HEK293 (cell line): ENCODE measurements at regions not wholly inside any gene's neighbourhood (a gene's known extent, or its start where the extent isn't known, plus 50 kb on each side); places are given as distances from the start of the nearest gene placed in this dataset.

ENCODE experiments used
- CTCF ChIA-PET: fragments of 350-600 bp; formaldehyde crosslinking; extraction: SDS; loops from one replicate; lab custom pipeline; 2021; ENCODE audit warnings: antibody characterized with exemption; lab: Yijun Ruan, JAX
- POLR2A ChIA-PET: fragments of 300-600 bp; formaldehyde crosslinking; extraction: SDS; loops from one replicate; lab custom pipeline; 2020; ENCODE audit warnings: antibody characterized with exemption, inconsistent platforms; lab: Yijun Ruan, JAX
- H3K27ac ChIP-seq: fragments of 200-500 bp; sonication (Bioruptor generic); 2 replicates; pipeline ENCODE4 v1.5.1; 2014; ENCODE audit warnings: low read depth, low read length, control low read depth, inconsistent platforms; ENCODE audit errors: extremely low read depth
- H3K36me3 ChIP-seq, 2 experiments: fragments of 200-500 bp in 1 of 2; sonication (Bioruptor generic) in 1 of 2; 1 replicate in 1 of 2; 2 replicates in 1 of 2; pipeline ENCODE4 v1.5.1; 2014 to 2017; ENCODE audit warnings: inconsistent platforms in 2 of 2, low read length in 2 of 2; ENCODE audit not compliant: control insufficient read depth in 2 of 2, insufficient read depth in 1 of 2
- H3K4me1 ChIP-seq: fragments of 200-500 bp; sonication (Bioruptor generic); 2 replicates; pipeline ENCODE4 v1.5.1; 2014; ENCODE audit warnings: mild to moderate bottlenecking, low read length, inconsistent platforms; ENCODE audit not compliant: control insufficient read depth, insufficient read depth
- H3K4me3 ChIP-seq: 2 replicates; pipeline ENCODE4 v1.5.1; 2011; ENCODE audit warnings: low read depth, mild to moderate bottlenecking, control low read depth, low read length, moderate library complexity
- H3K9me3 ChIP-seq: fragments of 200-500 bp; sonication (Bioruptor generic); 2 replicates; pipeline ENCODE4 v1.5.1; 2014; ENCODE audit warnings: low read depth, low read length, inconsistent platforms; ENCODE audit not compliant: control insufficient read depth, insufficient read depth
- MEIS1 ChIP-seq: sonication (generic); formaldehyde crosslinking; IDR thresholded peaks from 2 replicates; pipeline ENCODE4 v1.8.1; 2022; ENCODE audit warnings: missing genetic modification reagents, mild to moderate bottlenecking, borderline replicate concordance
- SCRT2 ChIP-seq: fragments of 450-650 bp; formaldehyde crosslinking; IDR thresholded peaks from 2 replicates; pipeline ENCODE4 v1.5.1; 2016; ENCODE audit warnings: missing biosample characterization, missing genetic modification characterization
- WT1 ChIP-seq: fragments of 450-650 bp; formaldehyde crosslinking; IDR thresholded peaks from 2 replicates; pipeline ENCODE4 v1.5.1; 2016; ENCODE audit warnings: missing biosample characterization, missing genetic modification characterization
- ZBTB20 ChIP-seq: fragments of 450-650 bp; formaldehyde crosslinking; IDR thresholded peaks from 2 replicates; pipeline ENCODE4 v1.5.1; 2016; ENCODE audit warnings: missing biosample characterization, missing genetic modification characterization
- ZBTB48 ChIP-seq: fragments of 450-650 bp; formaldehyde crosslinking; IDR thresholded peaks from 2 replicates; pipeline ENCODE4 v1.5.1; 2016; ENCODE audit warnings: missing biosample characterization, missing genetic modification characterization
- ZBTB8A ChIP-seq: fragments of 450-650 bp; formaldehyde crosslinking; IDR thresholded peaks from 2 replicates; pipeline ENCODE4 v1.5.1; 2016; ENCODE audit warnings: missing biosample characterization, missing genetic modification characterization
- ZFP41 ChIP-seq: fragments of 450-650 bp; formaldehyde crosslinking; IDR thresholded peaks from 2 replicates; pipeline ENCODE4 v1.5.1; 2016; ENCODE audit warnings: missing biosample characterization, missing genetic modification characterization, borderline replicate concordance
- ZNF133 ChIP-seq: fragments of 450-650 bp; formaldehyde crosslinking; IDR thresholded peaks from 2 replicates; pipeline ENCODE4 v1.5.1; 2016; ENCODE audit warnings: missing biosample characterization, missing genetic modification characterization
- ZNF155 ChIP-seq: fragments of 450-650 bp; formaldehyde crosslinking; IDR thresholded peaks from 2 replicates; pipeline ENCODE4 v1.5.1; 2016; ENCODE audit warnings: missing biosample characterization, missing genetic modification characterization
- ZNF16 ChIP-seq: fragments of 450-650 bp; formaldehyde crosslinking; IDR thresholded peaks from 2 replicates; pipeline ENCODE4 v1.5.1; 2016; ENCODE audit warnings: low read depth, missing biosample characterization, missing genetic modification characterization
- ZNF239 ChIP-seq: fragments of 450-650 bp; formaldehyde crosslinking; IDR thresholded peaks from 2 replicates; pipeline ENCODE4 v1.5.1; 2016; ENCODE audit warnings: missing biosample characterization, missing genetic modification characterization
- ZNF292 ChIP-seq: fragments of 450-650 bp; formaldehyde crosslinking; IDR thresholded peaks from 2 replicates; pipeline ENCODE4 v1.5.1; 2016; ENCODE audit warnings: low read depth, missing biosample characterization, missing genetic modification characterization, borderline replicate concordance
- ZNF341 ChIP-seq: fragments of 450-650 bp; formaldehyde crosslinking; IDR thresholded peaks from 2 replicates; pipeline ENCODE4; 2016; ENCODE audit warnings: low read depth, missing biosample characterization, missing genetic modification characterization
- ZNF391 ChIP-seq: fragments of 450-650 bp; formaldehyde crosslinking; IDR thresholded peaks from 2 replicates; pipeline ENCODE4 v1.5.1; 2016; ENCODE audit warnings: low read depth, missing biosample characterization, missing genetic modification characterization, borderline replicate concordance
- ZNF48 ChIP-seq: fragments of 450-650 bp; formaldehyde crosslinking; IDR thresholded peaks from 2 replicates; pipeline ENCODE4 v1.5.1; 2016; ENCODE audit warnings: missing biosample characterization, missing genetic modification characterization
- ZNF555 ChIP-seq: fragments of 450-650 bp; formaldehyde crosslinking; conservative IDR thresholded peaks from 2 replicates; pipeline ENCODE4 v1.5.1; 2017; ENCODE audit warnings: missing biosample characterization, mild to moderate bottlenecking, missing genetic modification characterization, inconsistent platforms
- ZNF560 ChIP-seq: fragments of 450-650 bp; formaldehyde crosslinking; IDR thresholded peaks from 2 replicates; pipeline ENCODE4 v1.5.1; 2017; ENCODE audit warnings: missing biosample characterization, missing genetic modification characterization, borderline replicate concordance
- ZNF600 ChIP-seq: fragments of 450-650 bp; formaldehyde crosslinking; IDR thresholded peaks from 2 replicates; pipeline ENCODE4 v1.5.1; 2016; ENCODE audit warnings: missing biosample characterization, missing genetic modification characterization
- ZNF621 ChIP-seq: fragments of 450-650 bp; formaldehyde crosslinking; IDR thresholded peaks from 2 replicates; pipeline ENCODE4 v1.5.1; 2017; ENCODE audit warnings: missing biosample characterization, missing genetic modification characterization
- ZNF645 ChIP-seq: fragments of 450-650 bp; formaldehyde crosslinking; IDR thresholded peaks from 2 replicates; pipeline ENCODE4; 2016; ENCODE audit warnings: missing biosample characterization, missing genetic modification characterization
- ZSCAN30 ChIP-seq: fragments of 450-650 bp; IDR thresholded peaks from 2 replicates; pipeline ENCODE4 v1.5.1; 2018; ENCODE audit warnings: missing biosample characterization, mild to moderate bottlenecking, missing genetic modification characterization, moderate library complexity
- TF ChIP-seq, protein P1 (sequence below): fragments of 450-650 bp; formaldehyde crosslinking; IDR thresholded peaks from 2 replicates; pipeline ENCODE4 v1.5.1; 2016; ENCODE audit warnings: missing biosample characterization, missing genetic modification characterization
- TF ChIP-seq, protein P2 (sequence below): fragments of 450-650 bp; formaldehyde crosslinking; IDR thresholded peaks from 2 replicates; pipeline ENCODE4 v1.5.1; 2016; ENCODE audit warnings: missing biosample characterization, missing genetic modification characterization
- TF ChIP-seq, protein P3 (sequence below): fragments of 450-650 bp; formaldehyde crosslinking; IDR thresholded peaks from 2 replicates; pipeline ENCODE4 v1.5.1; 2016; ENCODE audit warnings: missing biosample characterization, missing genetic modification characterization

DNA sequence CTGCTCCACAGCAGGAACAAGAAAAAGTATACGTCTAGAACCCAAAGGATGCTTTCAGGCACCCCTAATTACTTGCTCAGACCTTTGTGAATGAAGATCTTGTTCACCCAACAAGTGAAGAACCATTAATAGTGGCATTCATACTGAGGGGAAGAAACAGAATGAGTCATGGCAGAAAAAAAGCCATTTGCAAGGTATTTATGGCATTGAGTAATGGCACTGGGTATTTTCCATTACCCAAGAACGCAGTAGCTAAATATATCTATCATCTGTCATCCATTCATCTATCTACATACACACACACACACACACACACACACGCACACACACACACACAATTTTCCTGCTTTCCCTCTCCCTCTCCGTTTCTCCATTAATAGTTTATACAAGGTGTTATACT lies 56.4 kb upstream of the XIRP2 start:
- Histone ChIP-seq H3K27ac (no peak overlapping the region), H3K9me3 (no peaks in the 10 kb centered on the region)
- CTCF ChIA-PET: no interaction called here
- TF ChIP-seq ZNF555 (tag by site-specific recombination) (no peak), ZNF560 (tag by site-specific recombination) (no peak), ZSCAN30 (tag by site-specific recombination) (no peak), ZBTB48 (tag by site-specific recombination) (no peak), ZNF600 (tag by site-specific recombination) (no peak), ZNF239 (no peak)
- TF ChIP-seq, protein P1, sequence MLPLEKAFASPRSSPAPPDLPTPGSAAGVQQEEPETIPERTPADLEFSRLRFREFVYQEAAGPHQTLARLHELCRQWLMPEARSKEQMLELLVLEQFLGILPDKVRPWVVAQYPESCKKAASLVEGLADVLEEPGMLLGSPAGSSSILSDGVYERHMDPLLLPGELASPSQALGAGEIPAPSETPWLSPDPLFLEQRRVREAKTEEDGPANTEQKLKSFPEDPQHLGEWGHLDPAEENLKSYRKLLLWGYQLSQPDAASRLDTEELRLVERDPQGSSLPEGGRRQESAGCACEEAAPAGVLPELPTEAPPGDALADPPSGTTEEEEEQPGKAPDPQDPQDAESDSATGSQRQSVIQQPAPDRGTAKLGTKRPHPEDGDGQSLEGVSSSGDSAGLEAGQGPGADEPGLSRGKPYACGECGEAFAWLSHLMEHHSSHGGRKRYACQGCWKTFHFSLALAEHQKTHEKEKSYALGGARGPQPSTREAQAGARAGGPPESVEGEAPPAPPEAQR (tag by site-specific recombination): no peak
- TF ChIP-seq, protein P2, sequence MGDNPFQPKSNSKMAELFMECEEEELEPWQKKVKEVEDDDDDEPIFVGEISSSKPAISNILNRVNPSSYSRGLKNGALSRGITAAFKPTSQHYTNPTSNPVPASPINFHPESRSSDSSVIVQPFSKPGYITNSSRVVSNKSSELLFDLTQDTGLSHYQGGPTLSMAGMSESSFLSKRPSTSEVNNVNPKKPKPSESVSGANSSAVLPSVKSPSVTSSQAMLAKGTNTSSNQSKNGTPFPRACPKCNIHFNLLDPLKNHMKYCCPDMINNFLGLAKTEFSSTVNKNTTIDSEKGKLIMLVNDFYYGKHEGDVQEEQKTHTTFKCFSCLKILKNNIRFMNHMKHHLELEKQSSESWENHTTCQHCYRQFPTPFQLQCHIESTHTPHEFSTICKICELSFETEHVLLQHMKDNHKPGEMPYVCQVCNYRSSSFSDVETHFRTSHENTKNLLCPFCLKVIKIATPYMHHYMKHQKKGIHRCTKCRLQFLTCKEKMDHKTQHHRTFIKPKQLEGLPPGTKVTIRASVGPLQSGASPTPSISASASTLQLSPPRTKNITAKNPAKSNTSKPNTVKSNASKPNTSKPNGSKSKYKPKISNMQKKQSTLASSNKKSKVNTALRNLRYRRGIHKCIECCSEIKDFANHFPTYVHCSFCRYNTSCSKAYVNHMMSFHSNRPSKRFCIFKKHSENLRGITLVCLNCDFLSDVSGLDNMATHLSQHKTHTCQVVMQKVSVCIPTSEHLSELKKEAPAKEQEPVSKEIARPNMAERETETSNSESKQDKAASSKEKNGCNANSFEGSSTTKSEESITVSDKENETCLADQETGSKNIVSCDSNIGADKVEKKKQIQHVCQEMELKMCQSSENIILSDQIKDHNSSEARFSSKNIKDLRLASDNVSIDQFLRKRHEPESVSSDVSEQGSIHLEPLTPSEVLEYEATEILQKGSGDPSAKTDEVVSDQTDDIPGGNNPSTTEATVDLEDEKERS (tag by site-specific recombination): no peak
- TF ChIP-seq, protein P3, sequence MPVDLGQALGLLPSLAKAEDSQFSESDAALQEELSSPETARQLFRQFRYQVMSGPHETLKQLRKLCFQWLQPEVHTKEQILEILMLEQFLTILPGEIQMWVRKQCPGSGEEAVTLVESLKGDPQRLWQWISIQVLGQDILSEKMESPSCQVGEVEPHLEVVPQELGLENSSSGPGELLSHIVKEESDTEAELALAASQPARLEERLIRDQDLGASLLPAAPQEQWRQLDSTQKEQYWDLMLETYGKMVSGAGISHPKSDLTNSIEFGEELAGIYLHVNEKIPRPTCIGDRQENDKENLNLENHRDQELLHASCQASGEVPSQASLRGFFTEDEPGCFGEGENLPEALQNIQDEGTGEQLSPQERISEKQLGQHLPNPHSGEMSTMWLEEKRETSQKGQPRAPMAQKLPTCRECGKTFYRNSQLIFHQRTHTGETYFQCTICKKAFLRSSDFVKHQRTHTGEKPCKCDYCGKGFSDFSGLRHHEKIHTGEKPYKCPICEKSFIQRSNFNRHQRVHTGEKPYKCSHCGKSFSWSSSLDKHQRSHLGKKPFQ (tag by site-specific recombination): no peak
- TF ChIP-seq, all 188 proteins: peak for 0
- H3K36me3 ChIP-seq: no peaks in the 10 kb centered on the region
- H3K4me1 ChIP-seq: no peaks in the 10 kb centered on the region
- H3K4me3 ChIP-seq: no peak overlapping the region
- POLR2A ChIA-PET: no interaction called here

GRCh38 chr2:166825914-166826313 lies 62.4 kb upstream of the XIRP2 start:
- Histone ChIP-seq H3K36me3 (no peaks in the 10 kb centered on the region), H3K9me3 (no peaks in the 10 kb centered on the region), H3K27ac (no peak overlapping the region), H3K4me3 (no peak overlapping the region), H3K4me1 (no peaks in the 10 kb centered on the region)
- ChIA-PET POLR2A (no interaction called here), CTCF (no interaction called here)
- TF ChIP-seq ZNF645 (tag by site-specific recombination) (no peak), ZNF621 (no peak), SCRT2 (tag by site-specific recombination) (no peak), WT1 (tag by site-specific recombination) (no peak), ZFP41 (tag by site-specific recombination) (no peak), ZNF48 (tag by site-specific recombination) (no peak), ZNF292 (tag by site-specific recombination) (no peak), ZBTB20 (tag by site-specific recombination) (no peak), ZBTB8A (tag by site-specific recombination) (no peak), ZNF155 (tag by site-specific recombination) (no peak), ZNF341 (tag by site-specific recombination) (no peak), ZNF391 (no peak), ZNF16 (no peak), MEIS1 (no peak), ZNF133 (tag by site-specific recombination) (no peak)
